ENCODE measurements at regions not wholly inside any gene's neighbourhood (a gene's known extent, or its start where the extent isn't known, plus 50 kb on each side); places are given as distances from the start of the nearest gene placed in this dataset.
"Not testable (repeated sequence)": the region's sequence is repeated elsewhere in the genome, so short reads cannot be mapped to it uniquely, and the experiment has no call there.

GRCh38 chr3:65276551-65276950 lies 588.8 kb upstream of the ADAMTS9 start:
- H3K4me1 Mint-ChIP-seq: no peaks in the 10 kb centered on the region
- no peak overlapping the region for H3K4me3 Mint-ChIP-seq
- no peaks in the 10 kb centered on the region for H3K27me3 Mint-ChIP-seq
- Histone ChIP-seq H3K4me3 (ENCODE audit: low read length) (no peak overlapping the region), H3K36me3 (ENCODE audit: insufficient read depth, low read length) (no peaks in the 10 kb centered on the region), H3K27me3 (ENCODE audit: insufficient read depth, low read length, poor library complexity, severe bottlenecking) (no peaks in the 10 kb centered on the region), H3K27ac (ENCODE audit: low read depth, low read length) (no peak overlapping the region), H3K4me1 (ENCODE audit: insufficient read depth, low read length) (no peaks in the 10 kb centered on the region), H3K9me3 (ENCODE audit: low read length) (no peaks in the 10 kb centered on the region)
- peaks cover 0 to 18% (median 2%) of the 10 kb centered on the region in 5 donors for H3K9me3 Mint-ChIP-seq
- no peaks in the 10 kb centered on the region for H3K36me3 Mint-ChIP-seq
- DNase-seq: no peak
- no peak overlapping the region for H3K27ac Mint-ChIP-seq
- POLR2A ChIA-PET: no interaction called here
- CTCF ChIA-PET: no interaction called here

- H3K4me3 Mint-ChIP-seq: no peak overlapping the region
- H3K27me3 Mint-ChIP-seq: peaks cover 0 to 2% of the 10 kb centered on the region in 2 donors
- H3K4me3 ChIP-seq (ENCODE audit: low read length): no peak overlapping the region
- H3K4me1 Mint-ChIP-seq: no peaks in the 10 kb centered on the region
- no peaks in the 10 kb centered on the region for H3K27me3 ChIP-seq (ENCODE audit: insufficient read depth, low read length, poor library complexity, severe bottlenecking)
- no peak overlapping the region for H3K27ac Mint-ChIP-seq
- H3K36me3 ChIP-seq (ENCODE audit: insufficient read depth, low read length): no peaks in the 10 kb centered on the region
- POLR2A ChIA-PET: no interaction called here
- H3K4me1 ChIP-seq (ENCODE audit: insufficient read depth, low read length): no peaks in the 10 kb centered on the region
- CTCF ChIA-PET: no interaction called here
- H3K27ac ChIP-seq (ENCODE audit: low read depth, low read length): no peak overlapping the region
- H3K36me3 Mint-ChIP-seq: no peaks in the 10 kb centered on the region
- no peaks in the 10 kb centered on the region for H3K9me3 ChIP-seq (ENCODE audit: low read length)
- H3K9me3 Mint-ChIP-seq: peaks cover 0 to 10% (median 2%) of the 10 kb centered on the region in 5 donors
- no peak for DNase-seq
Measured at GRCh38 chr3:65268426-65268825, 580.6 kb upstream of the ADAMTS9 start.

- H3K27me3 Mint-ChIP-seq: peaks cover 0 to 2% of the 10 kb centered on the region in 2 donors
- H3K9me3 Mint-ChIP-seq: peaks cover 0 to 12% (median 0%) of the 10 kb centered on the region in 5 donors
- H3K27ac Mint-ChIP-seq: no peak overlapping the region
- Histone ChIP-seq H3K9me3 (ENCODE audit: low read length) (no peaks in the 10 kb centered on the region), H3K4me3 (ENCODE audit: low read length) (no peak overlapping the region), H3K36me3 (ENCODE audit: insufficient read depth, low read length) (no peaks in the 10 kb centered on the region), H3K27me3 (ENCODE audit: insufficient read depth, low read length, poor library complexity, severe bottlenecking) (no peaks in the 10 kb centered on the region), H3K4me1 (ENCODE audit: insufficient read depth, low read length) (no peaks in the 10 kb centered on the region), H3K27ac (ENCODE audit: low read depth, low read length) (no peak overlapping the region)
- POLR2A ChIA-PET: no interaction called here
- CTCF ChIA-PET: no interaction called here
- no peak overlapping the region for H3K4me3 Mint-ChIP-seq
- no peaks in the 10 kb centered on the region for H3K36me3 Mint-ChIP-seq
- no peaks in the 10 kb centered on the region for H3K4me1 Mint-ChIP-seq
- DNase-seq: no peak
Measured at GRCh38 chr3:65265942-65266590, 578.3 kb upstream of the ADAMTS9 start.

GRCh38 chr3:65265511-65265910 lies 577.7 kb upstream of the ADAMTS9 start:
- Mint-ChIP-seq H3K36me3 (no peaks in the 10 kb centered on the region), H3K27ac (no peak overlapping the region), H3K27me3 (peaks cover 0 to 2% of the 10 kb centered on the region in 2 donors), H3K4me3 (no peak overlapping the region), H3K4me1 (no peaks in the 10 kb centered on the region), H3K9me3 (peaks cover 0 to 14% (median 3%) of the 10 kb centered on the region in 5 donors)
- no peaks in the 10 kb centered on the region for H3K27me3 ChIP-seq (ENCODE audit: insufficient read depth, low read length, poor library complexity, severe bottlenecking)
- H3K9me3 ChIP-seq (ENCODE audit: low read length): no peaks in the 10 kb centered on the region
- H3K36me3 ChIP-seq (ENCODE audit: insufficient read depth, low read length): no peaks in the 10 kb centered on the region
- CTCF ChIA-PET: no interaction called here
- H3K4me1 ChIP-seq (ENCODE audit: insufficient read depth, low read length): no peaks in the 10 kb centered on the region
- no peak overlapping the region for H3K27ac ChIP-seq (ENCODE audit: low read depth, low read length)
- no peak for DNase-seq
- POLR2A ChIA-PET: no interaction called here
- no peak overlapping the region for H3K4me3 ChIP-seq (ENCODE audit: low read length)

GRCh38 chr3:65262548-65262947 lies 574.7 kb upstream of the ADAMTS9 start:
- Histone ChIP-seq H3K36me3 (ENCODE audit: insufficient read depth, low read length) (no peaks in the 10 kb centered on the region), H3K27me3 (ENCODE audit: insufficient read depth, low read length, poor library complexity, severe bottlenecking) (no peaks in the 10 kb centered on the region), H3K4me3 (ENCODE audit: low read length) (no peak overlapping the region), H3K9me3 (ENCODE audit: low read length) (no peaks in the 10 kb centered on the region), H3K27ac (ENCODE audit: low read depth, low read length) (no peak overlapping the region), H3K4me1 (ENCODE audit: insufficient read depth, low read length) (no peaks in the 10 kb centered on the region)
- POLR2A ChIA-PET: no interaction called here
- Mint-ChIP-seq H3K4me1 (no peaks in the 10 kb centered on the region), H3K4me3 (no peak overlapping the region), H3K36me3 (no peaks in the 10 kb centered on the region), H3K27me3 (no peaks in the 10 kb centered on the region), H3K27ac (no peak overlapping the region), H3K9me3 (peaks cover 0 to 10% (median 3%) of the 10 kb centered on the region in 5 donors)
- no peak for DNase-seq
- CTCF ChIA-PET: no interaction called here

- CTCF ChIA-PET: no interaction called here
- Mint-ChIP-seq H3K27ac (no peak overlapping the region), H3K36me3 (no peaks in the 10 kb centered on the region)
Measured at GRCh38 chr3:65259946-65260345, 572.1 kb upstream of the ADAMTS9 start.

GRCh38 chr3:65252914-65253313 lies 565.1 kb upstream of the ADAMTS9 start:
- H3K27me3 ChIP-seq (ENCODE audit: insufficient read depth, low read length, poor library complexity, severe bottlenecking); H3K4me1 Mint-ChIP-seq; H3K27me3 Mint-ChIP-seq; H3K4me3 ChIP-seq (ENCODE audit: low read length); H3K36me3 Mint-ChIP-seq; H3K4me3 Mint-ChIP-seq; H3K4me1 ChIP-seq (ENCODE audit: insufficient read depth, low read length); POLR2A ChIA-PET; H3K27ac Mint-ChIP-seq; H3K36me3 ChIP-seq (ENCODE audit: insufficient read depth, low read length); CTCF ChIA-PET; DNase-seq; H3K27ac ChIP-seq (ENCODE audit: low read depth, low read length); H3K9me3 ChIP-seq (ENCODE audit: low read length): not testable (repeated sequence)
- H3K9me3 Mint-ChIP-seq: peaks cover 0 to 13% (median 5%) of the 10 kb centered on the region in 5 donors

More at GRCh38 chr3:65259946-65260345, 572.1 kb upstream of the ADAMTS9 start:
- no peaks in the 10 kb centered on the region for H3K27me3 ChIP-seq (ENCODE audit: insufficient read depth, low read length, poor library complexity, severe bottlenecking)
- Mint-ChIP-seq H3K4me1 (no peaks in the 10 kb centered on the region), H3K4me3 (no peak overlapping the region), H3K27me3 (no peaks in the 10 kb centered on the region), H3K9me3 (peaks cover 0 to 15% (median 3%) of the 10 kb centered on the region in 5 donors)
- no peak overlapping the region for H3K4me3 ChIP-seq (ENCODE audit: low read length)
- POLR2A ChIA-PET: no interaction called here
- H3K4me1 ChIP-seq (ENCODE audit: insufficient read depth, low read length): no peaks in the 10 kb centered on the region
- no peaks in the 10 kb centered on the region for H3K9me3 ChIP-seq (ENCODE audit: low read length)
- no peaks in the 10 kb centered on the region for H3K36me3 ChIP-seq (ENCODE audit: insufficient read depth, low read length)
- DNase-seq: no peak
- H3K27ac ChIP-seq (ENCODE audit: low read depth, low read length): no peak overlapping the region

- Mint-ChIP-seq H3K4me3 (no peak overlapping the region), H3K4me1 (no peaks in the 10 kb centered on the region), H3K9me3 (peaks cover 0 to 13% (median 6%) of the 10 kb centered on the region in 5 donors), H3K27ac (no peak overlapping the region), H3K27me3 (no peaks in the 10 kb centered on the region), H3K36me3 (peaks cover 0 to 2% (median 0%) of the 10 kb centered on the region in 3 donors)
- POLR2A ChIA-PET: no interaction called here
- no peaks in the 10 kb centered on the region for H3K4me1 ChIP-seq (ENCODE audit: insufficient read depth, low read length)
- H3K27ac ChIP-seq (ENCODE audit: low read depth, low read length): no peak overlapping the region
- DNase-seq: no peak
- CTCF ChIA-PET: no interaction called here
- no peaks in the 10 kb centered on the region for H3K9me3 ChIP-seq (ENCODE audit: low read length)
- H3K4me3 ChIP-seq (ENCODE audit: low read length): no peak overlapping the region
- H3K27me3 ChIP-seq (ENCODE audit: insufficient read depth, low read length, poor library complexity, severe bottlenecking): no peaks in the 10 kb centered on the region
- no peaks in the 10 kb centered on the region for H3K36me3 ChIP-seq (ENCODE audit: insufficient read depth, low read length)
Measured at GRCh38 chr3:65252266-65252665, 564.5 kb upstream of the ADAMTS9 start.

GRCh38 chr3:65251375-65251774 lies 563.6 kb upstream of the ADAMTS9 start:
- no peaks in the 10 kb centered on the region for H3K27me3 ChIP-seq (ENCODE audit: insufficient read depth, low read length, poor library complexity, severe bottlenecking)
- no peaks in the 10 kb centered on the region for H3K36me3 ChIP-seq (ENCODE audit: insufficient read depth, low read length)
- DNase-seq: no peak
- H3K9me3 ChIP-seq (ENCODE audit: low read length): no peaks in the 10 kb centered on the region
- Mint-ChIP-seq H3K27me3 (no peaks in the 10 kb centered on the region), H3K36me3 (peaks cover 0 to 2% (median 0%) of the 10 kb centered on the region in 3 donors), H3K27ac (no peak overlapping the region), H3K4me1 (no peaks in the 10 kb centered on the region), H3K9me3 (peaks cover 0 to 11% (median 6%) of the 10 kb centered on the region in 5 donors), H3K4me3 (no peak overlapping the region)
- H3K4me3 ChIP-seq (ENCODE audit: low read length): no peak overlapping the region
- ChIA-PET CTCF (no interaction called here), POLR2A (no interaction called here)
- H3K27ac ChIP-seq (ENCODE audit: low read depth, low read length): no peak overlapping the region
- H3K4me1 ChIP-seq (ENCODE audit: insufficient read depth, low read length): no peaks in the 10 kb centered on the region
